Natural killer cell (primary cell): ENCODE measurements at regions not wholly inside any gene's neighbourhood (a gene's known extent, or its start where the extent isn't known, plus 50 kb on each side); places are given as distances from the start of the nearest gene placed in this dataset.

ENCODE experiments used
- ATAC-seq, 3 donors: fragments of 150-1000 bp in 2 of 3; fragments of 200-7000 bp in 1 of 3; cut with Tn5 transposase; 1 replicate in 1 of 3; 2 replicates in 2 of 3; pipeline ENCODE4 v1.10.0; 2021; ENCODE audit warnings: mild to moderate bottlenecking in 2 of 3, moderate library complexity in 2 of 3
- DNase-seq, 2 donors: peaks; one replicate each; pipeline versions ENCODE4 v3.0.0 to v3.0.0-alpha.2; 2013 to 2021; ENCODE audit warnings: mixed read lengths in 1 of 2
- H3K27ac ChIP-seq: one replicate; pipeline ENCODE4 v1.5.1; 2013; ENCODE audit warnings: mild to moderate bottlenecking, low read length
- H3K27me3 ChIP-seq: one replicate; pipeline ENCODE4 v1.6.1; 2013; ENCODE audit warnings: low read length; ENCODE audit not compliant: control insufficient read depth, insufficient read depth
- H3K36me3 ChIP-seq: one replicate; pipeline ENCODE4 v1.6.1; 2013; ENCODE audit warnings: low read length; ENCODE audit not compliant: control insufficient read depth, insufficient read depth
- H3K4me1 ChIP-seq: one replicate; pipeline ENCODE4 v1.6.1; 2013; ENCODE audit warnings: low read length; ENCODE audit not compliant: control insufficient read depth, insufficient read depth
- H3K4me3 ChIP-seq: one replicate; pipeline ENCODE4 v1.5.1; 2013; ENCODE audit warnings: low read length
- H3K9me3 ChIP-seq: one replicate; pipeline ENCODE4 v1.6.1; 2013; ENCODE audit warnings: low read length; ENCODE audit not compliant: control insufficient read depth, insufficient read depth
- H3K27ac Mint-ChIP-seq, 2 donors: one replicate each; pipeline ENCODE4 v1.8.0; 2022; ENCODE audit warnings: mild to moderate bottlenecking in 2 of 2, mixed read lengths in 2 of 2, moderate library complexity in 1 of 2
- H3K27me3 Mint-ChIP-seq, 2 donors: one replicate each; pipeline ENCODE4 v1.8.0; 2022; ENCODE audit warnings: low read depth in 2 of 2, mixed read lengths in 2 of 2
- H3K36me3 Mint-ChIP-seq: one replicate; pipeline ENCODE4 v1.8.0; 2022; ENCODE audit warnings: mixed read lengths
- H3K4me1 Mint-ChIP-seq, 2 donors: one replicate each; pipeline ENCODE4 v1.8.0; 2022; ENCODE audit warnings: mixed read lengths in 2 of 2
- H3K4me3 Mint-ChIP-seq: one replicate; pipeline ENCODE4 v1.8.0; 2022; ENCODE audit warnings: mild to moderate bottlenecking, moderate library complexity, mixed read lengths
- H3K9me3 Mint-ChIP-seq, 2 donors: one replicate each; pipeline ENCODE4 v1.8.0; 2022; ENCODE audit warnings: mixed read lengths in 2 of 2
- CTCF ChIP-seq: fragments of 200-600 bp; IDR thresholded peaks from one replicate; pipeline ENCODE4 v1.8.0; 2022; ENCODE audit warnings: antibody characterized with exemption
- WGBS: methylation state at CpG from one replicate; pipeline ENCODE4 v1.1.7; 2013; ENCODE audit warnings: missing lambda C conversion rate; ENCODE audit not compliant: insufficient coverage; 5-methylcytosine and 5-hydroxymethylcytosine counted together
- intact Hi-C: fragments of 100-400 bp; cut with micrococcal nuclease; formaldehyde crosslinking; loops from one replicate; pipeline ENCODE4 v1.14.2; 2022

- TF ChIP-seq CTCF, result no peak
- no peaks in the 10 kb centered on the region for H3K4me1 ChIP-seq
- 85% methylated on average over 3 of the region's 4 CpGs for WGBS
- H3K9me3 ChIP-seq, result no peaks in the 10 kb centered on the region
- intact Hi-C loops, result no loop called here
- Mint-ChIP-seq H3K4me1 (no peaks in the 10 kb centered on the region), H3K27ac (no peak overlapping the region), H3K9me3 (peaks cover 6 to 7% of the 10 kb centered on the region in 2 donors), H3K4me3 (no peak overlapping the region), H3K36me3 (no peaks in the 10 kb centered on the region), H3K27me3 (no peaks in the 10 kb centered on the region)
- no peaks in the 10 kb centered on the region for H3K27me3 ChIP-seq
- DNase-seq (no peak), ATAC-seq (no peak)
- H3K4me3 ChIP-seq, result no peak overlapping the region
- H3K27ac ChIP-seq, result no peak overlapping the region
- no peaks in the 10 kb centered on the region for H3K36me3 ChIP-seq
Measured at GRCh38 chr5:89954916-89955315, 454.6 kb downstream of the CETN3 start.

- no CpG with 5 or more reads among the region's 2 CpGs for WGBS
- Histone ChIP-seq H3K27me3 (no peaks in the 10 kb centered on the region), H3K4me3 (no peak overlapping the region), H3K27ac (no peak overlapping the region), H3K9me3 (no peaks in the 10 kb centered on the region), H3K4me1 (no peaks in the 10 kb centered on the region), H3K36me3 (no peaks in the 10 kb centered on the region)
- no peak for DNase-seq
- no peak for ATAC-seq
- TF ChIP-seq CTCF, result no peak
- peaks cover 9 to 10% of the 10 kb centered on the region in 2 donors for H3K9me3 Mint-ChIP-seq
- intact Hi-C loops, result no loop called here
- no peaks in the 10 kb centered on the region for H3K27me3 Mint-ChIP-seq
- H3K4me1 Mint-ChIP-seq, result no peaks in the 10 kb centered on the region
- no peak overlapping the region for H3K27ac Mint-ChIP-seq
- no peaks in the 10 kb centered on the region for H3K36me3 Mint-ChIP-seq
- no peak overlapping the region for H3K4me3 Mint-ChIP-seq
Measured at GRCh38 chr5:89951876-89952275, 457.7 kb downstream of the CETN3 start.

- no peak overlapping the region for H3K27ac Mint-ChIP-seq
- WGBS, result 88% methylated on average over 1 of the region's 1 CpG
- Histone ChIP-seq H3K4me3 (no peak overlapping the region), H3K9me3 (no peaks in the 10 kb centered on the region), H3K36me3 (no peaks in the 10 kb centered on the region), H3K27ac (no peak overlapping the region), H3K4me1 (no peaks in the 10 kb centered on the region), H3K27me3 (no peaks in the 10 kb centered on the region)
- H3K4me1 Mint-ChIP-seq, result no peaks in the 10 kb centered on the region
- no peaks in the 10 kb centered on the region for H3K36me3 Mint-ChIP-seq
- H3K27me3 Mint-ChIP-seq, result no peaks in the 10 kb centered on the region
- intact Hi-C loops, result no loop called here
- no peak for DNase-seq
- no peak overlapping the region for H3K4me3 Mint-ChIP-seq
- H3K9me3 Mint-ChIP-seq, result peaks cover 11 to 13% of the 10 kb centered on the region in 2 donors
- no peak for TF ChIP-seq CTCF
- no peak for ATAC-seq
Measured at GRCh38 chr5:89950234-89950633, 459.3 kb downstream of the CETN3 start.

GRCh38 chr5:89948977-89949376, 460.6 kb downstream of the CETN3 start:
- Histone ChIP-seq H3K27ac (no peak overlapping the region), H3K4me1 (no peaks in the 10 kb centered on the region), H3K4me3 (no peak overlapping the region), H3K36me3 (no peaks in the 10 kb centered on the region), H3K9me3 (no peaks in the 10 kb centered on the region), H3K27me3 (no peaks in the 10 kb centered on the region)
- H3K4me1 Mint-ChIP-seq, result no peaks in the 10 kb centered on the region
- ATAC-seq (no peak), DNase-seq (no peak)
- WGBS, result 75% methylated on average over 1 of the region's 1 CpG
- H3K9me3 Mint-ChIP-seq, result peaks cover 11 to 13% of the 10 kb centered on the region in 2 donors
- intact Hi-C loops, result no loop called here
- no peak overlapping the region for H3K4me3 Mint-ChIP-seq
- H3K27ac Mint-ChIP-seq, result no peak overlapping the region
- H3K36me3 Mint-ChIP-seq, result no peaks in the 10 kb centered on the region
- H3K27me3 Mint-ChIP-seq, result no peaks in the 10 kb centered on the region
- TF ChIP-seq CTCF, result no peak
